ENCODE measurements at regions not wholly inside any gene's neighbourhood (a gene's known extent, or its start where the extent isn't known, plus 50 kb on each side); places are given as distances from the start of the nearest gene placed in this dataset.

DNA sequence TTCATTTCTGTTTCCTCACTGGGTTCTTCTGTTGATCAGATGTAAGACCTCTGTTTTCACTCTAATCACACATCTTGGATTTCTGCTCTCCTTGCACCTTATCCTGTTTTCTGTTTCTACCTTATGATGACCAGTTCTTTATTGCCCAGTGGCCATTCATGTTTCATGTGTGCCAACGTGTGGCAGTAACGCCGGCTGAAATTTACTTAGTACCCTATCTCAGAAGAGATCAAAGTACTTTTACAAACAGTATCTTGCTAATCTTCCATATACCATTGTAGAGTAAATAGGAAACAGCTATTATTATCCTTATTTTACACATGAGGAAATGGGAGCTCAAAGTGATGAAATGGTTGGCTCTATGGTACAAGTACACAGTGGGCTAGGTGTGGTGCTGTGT is 74.0 kb downstream of the GATA3 start:
- Histone ChIP-seq H3K27me3 (replicated peaks; ENCODE audit: control insufficient read depth, insufficient read depth, low read length) (no peaks in the 10 kb centered on the region), H3K4me3 (ENCODE audit: low read length) (no peak overlapping the region), H3K9ac (ENCODE audit: low read length) (no peak overlapping the region), H3K36me3 (ENCODE audit: control insufficient read depth, insufficient read depth, low read length, severe bottlenecking) (no peaks in the 10 kb centered on the region), H3K4me1 (ENCODE audit: control insufficient read depth, insufficient read depth, low read length) (no peaks in the 10 kb centered on the region), H3K9me3 (ENCODE audit: control insufficient read depth, low read length) (no peaks in the 10 kb centered on the region)
- no peak for DNase-seq (ENCODE audit: low read depth)

DNA sequence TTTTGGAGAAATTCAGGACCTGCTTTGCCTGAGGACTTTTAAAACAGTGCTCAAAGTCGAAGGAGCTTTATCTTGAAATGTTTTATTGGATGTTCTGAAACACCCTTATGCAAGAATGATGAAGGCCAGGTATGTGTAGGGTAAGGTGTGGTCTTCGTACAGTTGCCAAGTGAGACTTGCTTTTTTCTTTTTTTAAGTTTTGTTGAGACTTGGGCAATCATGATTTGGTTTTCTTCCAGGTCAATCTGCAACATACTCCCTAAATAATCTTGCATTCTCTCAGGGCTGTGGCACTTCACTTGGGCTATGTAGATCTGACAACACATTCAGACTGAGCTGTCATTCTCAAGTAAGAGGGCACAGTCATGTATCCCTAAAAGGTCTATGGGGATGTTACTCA is 75.0 kb downstream of the GATA3 start:
- Histone ChIP-seq H3K4me3 (ENCODE audit: low read length) (no peak overlapping the region), H3K9me3 (ENCODE audit: control insufficient read depth, low read length) (no peaks in the 10 kb centered on the region), H3K4me1 (ENCODE audit: control insufficient read depth, insufficient read depth, low read length) (no peaks in the 10 kb centered on the region), H3K36me3 (ENCODE audit: control insufficient read depth, insufficient read depth, low read length, severe bottlenecking) (no peaks in the 10 kb centered on the region), H3K27me3 (replicated peaks; ENCODE audit: control insufficient read depth, insufficient read depth, low read length) (no peaks in the 10 kb centered on the region), H3K9ac (ENCODE audit: low read length) (no peak overlapping the region)
- DNase-seq (ENCODE audit: low read depth) = no peak

DNA sequence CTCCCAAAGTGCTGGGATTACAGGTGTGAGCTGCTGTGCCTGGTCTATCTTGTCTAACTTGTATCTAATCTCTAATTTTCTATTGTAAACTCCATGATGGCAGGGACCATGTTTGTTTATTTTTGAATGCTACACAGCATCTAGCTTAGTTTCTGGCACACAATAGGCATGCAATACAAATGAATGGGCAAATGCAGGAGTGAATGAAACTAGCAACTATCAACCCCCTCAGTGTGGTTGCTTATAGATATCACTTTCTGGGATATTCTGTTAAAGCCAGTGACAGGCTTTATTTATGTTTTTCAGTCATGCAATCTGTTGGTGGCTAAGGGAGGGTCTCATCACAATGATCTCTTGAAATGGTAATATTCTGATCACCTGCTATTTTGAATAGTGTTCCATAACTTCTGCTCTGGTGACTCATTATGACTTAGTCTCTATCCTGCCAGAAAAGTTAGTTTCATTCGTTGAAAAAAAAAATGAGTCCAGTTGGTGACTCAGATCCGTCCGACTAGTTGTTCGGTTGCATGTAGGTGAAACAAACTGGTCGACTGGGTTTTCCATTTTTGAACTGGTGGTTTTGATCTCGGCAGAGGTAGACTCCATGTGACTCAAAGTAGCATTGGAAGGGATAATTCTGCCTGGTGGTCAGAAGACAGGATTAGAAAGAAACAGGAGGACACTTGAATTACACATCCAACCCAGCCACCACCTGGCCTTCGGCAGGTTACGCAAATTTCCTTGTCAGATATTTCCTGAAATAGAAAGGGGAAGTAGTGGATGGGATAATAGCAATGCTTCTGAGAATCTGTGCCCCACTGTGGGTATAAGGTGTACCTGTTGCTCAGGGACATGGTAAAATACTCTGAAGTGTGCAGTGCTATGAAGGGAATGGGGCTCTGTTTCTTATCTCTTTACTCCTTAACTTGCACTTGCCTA is 76.8 kb downstream of the GATA3 start:
- H3K36me3 ChIP-seq (ENCODE audit: control insufficient read depth, insufficient read depth, low read length, severe bottlenecking) = no peaks in the 10 kb centered on the region
- H3K4me3 ChIP-seq (ENCODE audit: low read length) = no peak overlapping the region
- H3K27me3 ChIP-seq (replicated peaks; ENCODE audit: control insufficient read depth, insufficient read depth, low read length) = no peaks in the 10 kb centered on the region
- H3K9ac ChIP-seq (ENCODE audit: low read length) = no peak overlapping the region
- no peaks in the 10 kb centered on the region for H3K9me3 ChIP-seq (ENCODE audit: control insufficient read depth, low read length)
- no peaks in the 10 kb centered on the region for H3K4me1 ChIP-seq (ENCODE audit: control insufficient read depth, insufficient read depth, low read length)
- DNase-seq (ENCODE audit: low read depth) = no peak

DNA sequence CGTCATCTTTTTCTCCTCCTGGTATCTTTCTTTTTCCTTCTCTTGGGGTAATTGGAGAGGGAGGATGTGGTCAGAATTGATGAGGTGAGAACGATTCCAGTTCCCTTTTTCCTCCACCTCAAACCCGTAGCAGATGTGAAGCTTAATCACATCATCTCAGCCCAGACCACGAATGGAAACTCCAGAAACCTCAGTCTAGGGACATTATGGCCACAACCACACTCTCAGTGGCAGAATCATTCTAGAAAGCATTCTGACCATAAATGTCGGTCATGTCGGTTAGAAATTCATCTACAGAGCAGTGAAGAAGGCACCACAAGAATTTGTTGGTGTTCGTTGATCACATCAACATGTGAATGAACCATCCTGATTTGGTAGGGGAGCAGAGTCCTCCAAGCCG is 78.7 kb downstream of the GATA3 start:
- Histone ChIP-seq H3K4me3 (ENCODE audit: low read length) (no peak overlapping the region), H3K36me3 (ENCODE audit: control insufficient read depth, insufficient read depth, low read length, severe bottlenecking) (no peaks in the 10 kb centered on the region), H3K27me3 (replicated peaks; ENCODE audit: control insufficient read depth, insufficient read depth, low read length) (no peaks in the 10 kb centered on the region), H3K9me3 (ENCODE audit: control insufficient read depth, low read length) (no peaks in the 10 kb centered on the region), H3K9ac (ENCODE audit: low read length) (no peak overlapping the region), H3K4me1 (ENCODE audit: control insufficient read depth, insufficient read depth, low read length) (no peaks in the 10 kb centered on the region)
- no peak for DNase-seq (ENCODE audit: low read depth)

DNA sequence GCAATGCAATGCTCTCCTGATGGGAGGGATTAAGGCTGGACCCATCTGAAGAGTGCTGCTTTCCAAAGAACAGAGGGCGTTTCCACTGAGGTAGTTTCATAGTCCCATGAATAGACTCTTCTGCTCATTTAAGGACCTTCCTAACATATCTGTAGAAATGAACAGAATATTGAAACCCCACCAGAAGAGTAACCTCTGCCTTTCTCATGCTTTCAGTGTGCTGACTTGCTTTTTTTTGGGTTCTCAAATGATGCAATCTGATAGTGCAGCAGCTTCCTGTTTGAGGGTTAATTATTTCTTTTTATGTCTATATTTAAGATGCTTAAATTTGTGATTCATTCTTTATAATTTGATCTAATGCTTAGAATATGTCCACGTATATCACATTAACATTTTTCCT is 82.2 kb downstream of the GATA3 start:
- no peak for DNase-seq (ENCODE audit: low read depth)
- Histone ChIP-seq H3K9me3 (ENCODE audit: control insufficient read depth, low read length) (no peaks in the 10 kb centered on the region), H3K36me3 (ENCODE audit: control insufficient read depth, insufficient read depth, low read length, severe bottlenecking) (no peaks in the 10 kb centered on the region), H3K27me3 (replicated peaks; ENCODE audit: control insufficient read depth, insufficient read depth, low read length) (no peaks in the 10 kb centered on the region), H3K9ac (ENCODE audit: low read length) (no peak overlapping the region), H3K4me1 (ENCODE audit: control insufficient read depth, insufficient read depth, low read length) (no peaks in the 10 kb centered on the region), H3K4me3 (ENCODE audit: low read length) (no peak overlapping the region)

DNA sequence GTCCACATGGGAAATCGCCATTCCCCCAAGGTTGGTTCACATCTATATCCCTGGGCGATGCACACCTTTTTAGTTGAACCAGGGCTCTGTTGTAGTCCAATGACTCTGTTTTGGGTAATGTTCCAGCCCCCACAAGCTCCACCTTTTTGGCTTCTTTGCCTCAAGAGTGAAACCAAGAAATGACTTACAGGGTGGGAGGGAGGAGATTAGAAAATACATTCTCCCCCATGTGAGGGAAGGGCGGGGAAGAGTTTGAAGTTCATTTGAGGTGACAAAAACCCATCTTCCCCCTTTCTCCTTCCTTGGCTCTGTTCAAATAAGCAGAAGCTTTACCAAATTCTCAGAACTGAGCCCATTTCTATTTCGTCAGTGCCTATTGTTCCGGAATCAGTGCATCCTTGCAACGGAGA is 82.8 kb downstream of the GATA3 start:
- H3K9me3 ChIP-seq (ENCODE audit: control insufficient read depth, low read length) = no peaks in the 10 kb centered on the region
- no peaks in the 10 kb centered on the region for H3K4me1 ChIP-seq (ENCODE audit: control insufficient read depth, insufficient read depth, low read length)
- H3K36me3 ChIP-seq (ENCODE audit: control insufficient read depth, insufficient read depth, low read length, severe bottlenecking) = no peaks in the 10 kb centered on the region
- no peak overlapping the region for H3K9ac ChIP-seq (ENCODE audit: low read length)
- H3K27me3 ChIP-seq (replicated peaks; ENCODE audit: control insufficient read depth, insufficient read depth, low read length) = no peaks in the 10 kb centered on the region
- no peak overlapping the region for H3K4me3 ChIP-seq (ENCODE audit: low read length)
- DNase-seq (ENCODE audit: low read depth) = no peak

DNA sequence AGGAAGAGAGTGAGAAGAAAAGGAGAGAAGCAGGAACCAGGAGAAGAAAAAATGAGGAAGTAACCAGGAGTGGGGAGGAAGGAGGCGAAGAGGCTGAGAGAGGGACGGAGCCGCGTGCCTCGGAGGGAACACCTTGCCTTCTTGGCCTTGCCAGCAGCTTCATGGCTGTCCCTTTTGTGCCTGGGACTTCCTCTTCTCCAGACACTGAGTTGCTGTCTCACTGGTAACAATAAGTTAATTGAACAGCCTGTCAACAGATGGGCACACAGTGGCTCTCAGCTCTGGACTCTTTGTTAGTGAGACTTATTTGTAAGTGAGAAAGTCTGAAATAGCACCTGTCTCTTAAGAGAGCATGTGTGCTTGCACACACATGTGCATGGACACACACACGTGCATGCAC is 83.2 kb downstream of the GATA3 start:
- Histone ChIP-seq H3K36me3 (ENCODE audit: control insufficient read depth, insufficient read depth, low read length, severe bottlenecking) (no peaks in the 10 kb centered on the region), H3K27me3 (replicated peaks; ENCODE audit: control insufficient read depth, insufficient read depth, low read length) (no peaks in the 10 kb centered on the region), H3K4me3 (ENCODE audit: low read length) (no peak overlapping the region), H3K9me3 (ENCODE audit: control insufficient read depth, low read length) (no peaks in the 10 kb centered on the region), H3K9ac (ENCODE audit: low read length) (no peak overlapping the region), H3K4me1 (ENCODE audit: control insufficient read depth, insufficient read depth, low read length) (no peaks in the 10 kb centered on the region)
- DNase-seq (ENCODE audit: low read depth) = no peak

DNA sequence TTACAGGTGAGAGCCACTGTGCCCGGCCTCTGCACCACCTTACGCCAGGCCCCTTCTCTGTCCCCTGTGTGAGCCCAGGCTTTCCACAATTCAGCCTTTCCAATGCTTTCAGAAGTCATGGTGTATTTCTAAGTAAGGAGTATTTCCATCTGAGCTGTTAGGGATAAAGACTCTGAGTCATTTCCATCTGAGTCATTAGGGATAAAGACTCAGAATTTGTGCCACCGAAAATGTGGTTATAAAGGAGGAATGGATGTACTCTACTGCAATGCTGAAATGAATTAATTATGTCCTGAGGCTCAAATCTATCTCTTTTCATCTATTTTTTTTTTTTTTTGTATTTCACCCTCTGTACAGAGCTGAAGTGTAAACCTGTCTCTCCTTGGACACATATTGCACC is 84.0 kb downstream of the GATA3 start:
- H3K9me3 ChIP-seq (ENCODE audit: control insufficient read depth, low read length) = no peaks in the 10 kb centered on the region
- H3K36me3 ChIP-seq (ENCODE audit: control insufficient read depth, insufficient read depth, low read length, severe bottlenecking) = no peaks in the 10 kb centered on the region
- no peaks in the 10 kb centered on the region for H3K4me1 ChIP-seq (ENCODE audit: control insufficient read depth, insufficient read depth, low read length)
- no peaks in the 10 kb centered on the region for H3K27me3 ChIP-seq (replicated peaks; ENCODE audit: control insufficient read depth, insufficient read depth, low read length)
- no peak overlapping the region for H3K4me3 ChIP-seq (ENCODE audit: low read length)
- no peak overlapping the region for H3K9ac ChIP-seq (ENCODE audit: low read length)
- DNase-seq (ENCODE audit: low read depth) = no peak

DNA sequence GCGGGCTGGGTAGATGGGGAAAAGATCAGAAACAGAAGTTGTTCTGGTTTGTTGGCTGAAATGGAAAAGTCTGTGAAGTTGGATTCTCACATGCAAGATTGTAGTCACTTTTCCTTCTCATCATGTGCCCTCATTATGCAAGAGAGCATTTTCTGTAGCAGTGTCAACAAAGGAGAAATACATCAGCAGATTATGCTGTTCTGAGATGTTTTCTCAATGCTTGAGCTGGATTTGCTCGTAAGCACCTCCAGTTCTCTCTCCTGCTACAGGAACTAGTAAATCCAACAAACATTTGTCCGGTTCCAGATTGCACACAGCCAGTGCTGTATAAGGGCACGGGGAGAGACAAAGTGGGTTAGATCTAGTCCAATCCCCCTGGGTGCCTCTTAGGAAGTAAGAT is 90.0 kb downstream of the GATA3 start:
- no peak for DNase-seq (ENCODE audit: low read depth)
- no peaks in the 10 kb centered on the region for H3K4me1 ChIP-seq (ENCODE audit: control insufficient read depth, insufficient read depth, low read length)
- H3K9ac ChIP-seq (ENCODE audit: low read length) = no peak overlapping the region
- no peak overlapping the region for H3K4me3 ChIP-seq (ENCODE audit: low read length)
- no peaks in the 10 kb centered on the region for H3K27me3 ChIP-seq (replicated peaks; ENCODE audit: control insufficient read depth, insufficient read depth, low read length)
- H3K9me3 ChIP-seq (ENCODE audit: control insufficient read depth, low read length) = no peaks in the 10 kb centered on the region
- no peaks in the 10 kb centered on the region for H3K36me3 ChIP-seq (ENCODE audit: control insufficient read depth, insufficient read depth, low read length, severe bottlenecking)

DNA sequence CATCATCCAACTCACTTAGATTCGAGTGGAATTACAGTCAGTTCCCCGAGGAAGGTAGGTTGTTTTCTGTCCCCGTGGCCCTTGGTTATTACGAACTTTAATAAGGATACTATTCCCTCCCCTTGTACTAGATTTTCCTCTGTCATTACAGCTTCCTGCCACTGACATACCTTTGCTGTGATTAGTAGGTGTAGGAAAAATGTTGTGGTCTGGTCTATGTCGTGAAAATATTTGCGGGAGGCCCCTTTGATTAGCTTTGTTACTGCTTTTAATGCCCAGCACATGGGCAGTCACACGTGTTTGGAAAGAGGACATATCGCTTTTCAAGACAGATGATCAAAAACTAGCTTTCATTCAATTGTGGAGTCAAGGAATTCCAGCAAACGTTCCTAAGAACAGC is 92.2 kb downstream of the GATA3 start:
- Histone ChIP-seq H3K27me3 (replicated peaks; ENCODE audit: control insufficient read depth, insufficient read depth, low read length) (no peaks in the 10 kb centered on the region), H3K9ac (ENCODE audit: low read length) (no peak overlapping the region), H3K4me3 (ENCODE audit: low read length) (no peak overlapping the region), H3K4me1 (ENCODE audit: control insufficient read depth, insufficient read depth, low read length) (no peaks in the 10 kb centered on the region), H3K9me3 (ENCODE audit: control insufficient read depth, low read length) (no peaks in the 10 kb centered on the region), H3K36me3 (ENCODE audit: control insufficient read depth, insufficient read depth, low read length, severe bottlenecking) (no peaks in the 10 kb centered on the region)
- DNase-seq (ENCODE audit: low read depth) = no peak

DNA sequence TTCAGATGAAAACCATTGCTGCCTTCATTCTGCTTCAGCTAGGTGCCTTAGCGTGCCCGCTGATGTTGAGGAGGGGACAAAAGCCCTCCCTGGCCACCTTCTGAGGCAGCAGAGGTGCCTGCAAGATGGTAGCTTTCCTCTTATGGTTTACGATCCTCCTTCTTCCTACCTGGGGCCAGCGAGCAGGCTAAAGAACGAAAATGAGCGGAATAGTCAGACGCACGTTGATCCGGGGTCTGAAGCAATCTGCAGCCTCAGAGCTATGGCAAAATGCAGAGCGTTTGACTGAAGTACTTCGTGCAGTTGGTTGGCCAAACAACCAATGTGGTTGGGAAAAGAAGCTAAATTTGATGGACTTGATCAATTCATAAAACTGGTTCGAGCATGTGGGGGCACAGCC is 95.5 kb downstream of the GATA3 start:
- no peaks in the 10 kb centered on the region for H3K9me3 ChIP-seq (ENCODE audit: control insufficient read depth, low read length)
- no peak overlapping the region for H3K4me3 ChIP-seq (ENCODE audit: low read length)
- no peaks in the 10 kb centered on the region for H3K4me1 ChIP-seq (ENCODE audit: control insufficient read depth, insufficient read depth, low read length)
- no peak overlapping the region for H3K9ac ChIP-seq (ENCODE audit: low read length)
- H3K36me3 ChIP-seq (ENCODE audit: control insufficient read depth, insufficient read depth, low read length, severe bottlenecking) = no peaks in the 10 kb centered on the region
- no peaks in the 10 kb centered on the region for H3K27me3 ChIP-seq (replicated peaks; ENCODE audit: control insufficient read depth, insufficient read depth, low read length)
- DNase-seq (ENCODE audit: low read depth) = no peak

DNA sequence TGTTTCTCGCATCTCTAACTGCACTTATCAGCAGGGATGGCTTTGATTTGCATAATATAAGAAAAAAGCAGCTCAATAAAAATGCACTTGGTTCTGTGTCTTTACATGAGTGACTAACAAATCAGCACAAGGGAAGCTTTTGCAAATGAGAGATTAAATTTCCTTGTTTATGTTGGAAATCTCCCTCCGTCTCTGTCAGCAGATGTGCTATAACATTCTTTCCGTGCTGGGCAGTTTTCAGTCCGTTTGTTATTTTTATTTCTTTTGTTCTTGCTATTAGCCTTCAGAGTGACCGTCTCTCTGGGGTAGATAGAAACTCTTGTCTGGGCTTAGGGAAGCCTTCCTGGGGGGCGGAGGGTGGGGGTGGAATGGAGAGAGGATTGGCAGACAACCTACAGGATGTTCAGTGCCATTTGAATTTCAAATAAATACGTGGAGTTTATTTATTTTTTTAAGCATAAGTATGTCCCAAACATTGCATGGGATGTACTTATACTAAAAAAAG is 96.0 kb downstream of the GATA3 start:
- H3K4me3 ChIP-seq (ENCODE audit: low read length) = no peak overlapping the region
- no peaks in the 10 kb centered on the region for H3K27me3 ChIP-seq (replicated peaks; ENCODE audit: control insufficient read depth, insufficient read depth, low read length)
- no peaks in the 10 kb centered on the region for H3K36me3 ChIP-seq (ENCODE audit: control insufficient read depth, insufficient read depth, low read length, severe bottlenecking)
- DNase-seq (ENCODE audit: low read depth) = no peak
- no peaks in the 10 kb centered on the region for H3K9me3 ChIP-seq (ENCODE audit: control insufficient read depth, low read length)
- no peak overlapping the region for H3K9ac ChIP-seq (ENCODE audit: low read length)
- H3K4me1 ChIP-seq (ENCODE audit: control insufficient read depth, insufficient read depth, low read length) = no peaks in the 10 kb centered on the region
